ENCODE measurements at regions not wholly inside any gene's neighbourhood (a gene's known extent, or its start where the extent isn't known, plus 50 kb on each side); places are given as distances from the start of the nearest gene placed in this dataset.

DNA sequence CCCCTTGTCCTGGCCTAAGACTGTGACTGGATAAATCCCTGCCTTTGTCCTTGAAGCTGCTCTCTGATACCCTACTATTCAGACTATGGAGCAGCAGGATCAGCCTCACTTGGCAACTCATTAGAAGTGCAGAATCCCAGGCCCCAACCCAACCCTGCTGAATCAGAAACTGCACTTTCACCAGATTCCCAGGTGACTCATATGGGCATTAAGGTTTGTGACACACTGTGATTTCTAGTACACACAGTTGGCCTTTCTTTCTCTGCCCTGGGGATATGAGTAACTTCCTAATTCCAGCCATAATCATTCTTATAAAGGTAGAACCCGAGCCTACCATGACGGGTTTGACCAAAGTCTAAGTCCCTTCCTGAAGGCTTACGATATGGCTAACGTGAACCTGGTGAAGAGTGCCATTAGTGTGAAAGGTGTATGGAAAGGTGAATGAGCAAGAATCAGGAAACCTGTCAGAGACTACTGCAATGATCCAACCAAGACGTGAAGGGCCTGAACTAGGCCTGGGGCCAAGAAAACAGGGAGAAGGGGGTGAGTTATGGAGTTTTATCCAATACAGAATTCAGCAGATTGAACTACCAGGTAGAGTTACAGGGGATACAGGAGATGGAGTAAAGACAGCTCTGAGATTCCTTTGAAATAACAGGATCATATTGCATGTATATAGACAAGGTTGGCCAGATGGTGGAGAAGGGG, 533.0 kb downstream of the BNC2 start:
- Mint-ChIP-seq H3K27ac (no peak overlapping the region), H3K36me3 (no peaks in the 10 kb centered on the region), H3K4me1 (no peaks in the 10 kb centered on the region), H3K27me3 (ENCODE audit: low read depth) (no peaks in the 10 kb centered on the region), H3K4me3 (no peak overlapping the region), H3K9me3 (peaks cover 4% of the 10 kb centered on the region)
- CTCF ChIA-PET: no interaction called here
- no peak for DNase-seq (ENCODE audit: low spot score)
- ATAC-seq: no peak
- TF ChIP-seq, protein P1, sequence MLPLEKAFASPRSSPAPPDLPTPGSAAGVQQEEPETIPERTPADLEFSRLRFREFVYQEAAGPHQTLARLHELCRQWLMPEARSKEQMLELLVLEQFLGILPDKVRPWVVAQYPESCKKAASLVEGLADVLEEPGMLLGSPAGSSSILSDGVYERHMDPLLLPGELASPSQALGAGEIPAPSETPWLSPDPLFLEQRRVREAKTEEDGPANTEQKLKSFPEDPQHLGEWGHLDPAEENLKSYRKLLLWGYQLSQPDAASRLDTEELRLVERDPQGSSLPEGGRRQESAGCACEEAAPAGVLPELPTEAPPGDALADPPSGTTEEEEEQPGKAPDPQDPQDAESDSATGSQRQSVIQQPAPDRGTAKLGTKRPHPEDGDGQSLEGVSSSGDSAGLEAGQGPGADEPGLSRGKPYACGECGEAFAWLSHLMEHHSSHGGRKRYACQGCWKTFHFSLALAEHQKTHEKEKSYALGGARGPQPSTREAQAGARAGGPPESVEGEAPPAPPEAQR (CRISPR knock-in tag; IDR thresholded peaks at IDR 0.05): no peak
- no peak for TF ChIP-seq GRHL2 (CRISPR knock-in tag; IDR thresholded peaks at IDR 0.05; ENCODE audit: insufficient replicate concordance, severe bottlenecking)
- TF ChIP-seq, protein P2, sequence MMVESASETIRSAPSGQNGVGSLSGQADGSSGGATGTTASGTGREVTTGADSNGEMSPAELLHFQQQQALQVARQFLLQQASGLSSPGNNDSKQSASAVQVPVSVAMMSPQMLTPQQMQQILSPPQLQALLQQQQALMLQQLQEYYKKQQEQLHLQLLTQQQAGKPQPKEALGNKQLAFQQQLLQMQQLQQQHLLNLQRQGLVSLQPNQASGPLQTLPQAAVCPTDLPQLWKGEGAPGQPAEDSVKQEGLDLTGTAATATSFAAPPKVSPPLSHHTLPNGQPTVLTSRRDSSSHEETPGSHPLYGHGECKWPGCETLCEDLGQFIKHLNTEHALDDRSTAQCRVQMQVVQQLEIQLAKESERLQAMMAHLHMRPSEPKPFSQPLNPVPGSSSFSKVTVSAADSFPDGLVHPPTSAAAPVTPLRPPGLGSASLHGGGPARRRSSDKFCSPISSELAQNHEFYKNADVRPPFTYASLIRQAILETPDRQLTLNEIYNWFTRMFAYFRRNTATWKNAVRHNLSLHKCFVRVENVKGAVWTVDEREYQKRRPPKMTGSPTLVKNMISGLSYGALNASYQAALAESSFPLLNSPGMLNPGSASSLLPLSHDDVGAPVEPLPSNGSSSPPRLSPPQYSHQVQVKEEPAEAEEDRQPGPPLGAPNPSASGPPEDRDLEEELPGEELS (CRISPR knock-in tag; IDR thresholded peaks at IDR 0.05): no peak
- TF ChIP-seq SP1 (CRISPR knock-in tag; conservative IDR thresholded peaks at IDR 0.05): no peak
- TF ChIP-seq ZNF219 (CRISPR knock-in tag; IDR thresholded peaks at IDR 0.05; ENCODE audit: borderline replicate concordance): no peak
- no peak for TF ChIP-seq NFE2L1 (CRISPR knock-in tag; IDR thresholded peaks at IDR 0.05)
- TF ChIP-seq, protein P3, sequence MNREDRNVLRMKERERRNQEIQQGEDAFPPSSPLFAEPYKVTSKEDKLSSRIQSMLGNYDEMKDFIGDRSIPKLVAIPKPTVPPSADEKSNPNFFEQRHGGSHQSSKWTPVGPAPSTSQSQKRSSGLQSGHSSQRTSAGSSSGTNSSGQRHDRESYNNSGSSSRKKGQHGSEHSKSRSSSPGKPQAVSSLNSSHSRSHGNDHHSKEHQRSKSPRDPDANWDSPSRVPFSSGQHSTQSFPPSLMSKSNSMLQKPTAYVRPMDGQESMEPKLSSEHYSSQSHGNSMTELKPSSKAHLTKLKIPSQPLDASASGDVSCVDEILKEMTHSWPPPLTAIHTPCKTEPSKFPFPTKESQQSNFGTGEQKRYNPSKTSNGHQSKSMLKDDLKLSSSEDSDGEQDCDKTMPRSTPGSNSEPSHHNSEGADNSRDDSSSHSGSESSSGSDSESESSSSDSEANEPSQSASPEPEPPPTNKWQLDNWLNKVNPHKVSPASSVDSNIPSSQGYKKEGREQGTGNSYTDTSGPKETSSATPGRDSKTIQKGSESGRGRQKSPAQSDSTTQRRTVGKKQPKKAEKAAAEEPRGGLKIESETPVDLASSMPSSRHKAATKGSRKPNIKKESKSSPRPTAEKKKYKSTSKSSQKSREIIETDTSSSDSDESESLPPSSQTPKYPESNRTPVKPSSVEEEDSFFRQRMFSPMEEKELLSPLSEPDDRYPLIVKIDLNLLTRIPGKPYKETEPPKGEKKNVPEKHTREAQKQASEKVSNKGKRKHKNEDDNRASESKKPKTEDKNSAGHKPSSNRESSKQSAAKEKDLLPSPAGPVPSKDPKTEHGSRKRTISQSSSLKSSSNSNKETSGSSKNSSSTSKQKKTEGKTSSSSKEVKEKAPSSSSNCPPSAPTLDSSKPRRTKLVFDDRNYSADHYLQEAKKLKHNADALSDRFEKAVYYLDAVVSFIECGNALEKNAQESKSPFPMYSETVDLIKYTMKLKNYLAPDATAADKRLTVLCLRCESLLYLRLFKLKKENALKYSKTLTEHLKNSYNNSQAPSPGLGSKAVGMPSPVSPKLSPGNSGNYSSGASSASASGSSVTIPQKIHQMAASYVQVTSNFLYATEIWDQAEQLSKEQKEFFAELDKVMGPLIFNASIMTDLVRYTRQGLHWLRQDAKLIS (CRISPR knock-in tag; IDR thresholded peaks at IDR 0.05; ENCODE audit: borderline replicate concordance): no peak
- no peak for TF ChIP-seq ZNF317 (CRISPR knock-in tag; IDR thresholded peaks at IDR 0.05; ENCODE audit: borderline replicate concordance, low read depth)
- TF ChIP-seq, protein P4, sequence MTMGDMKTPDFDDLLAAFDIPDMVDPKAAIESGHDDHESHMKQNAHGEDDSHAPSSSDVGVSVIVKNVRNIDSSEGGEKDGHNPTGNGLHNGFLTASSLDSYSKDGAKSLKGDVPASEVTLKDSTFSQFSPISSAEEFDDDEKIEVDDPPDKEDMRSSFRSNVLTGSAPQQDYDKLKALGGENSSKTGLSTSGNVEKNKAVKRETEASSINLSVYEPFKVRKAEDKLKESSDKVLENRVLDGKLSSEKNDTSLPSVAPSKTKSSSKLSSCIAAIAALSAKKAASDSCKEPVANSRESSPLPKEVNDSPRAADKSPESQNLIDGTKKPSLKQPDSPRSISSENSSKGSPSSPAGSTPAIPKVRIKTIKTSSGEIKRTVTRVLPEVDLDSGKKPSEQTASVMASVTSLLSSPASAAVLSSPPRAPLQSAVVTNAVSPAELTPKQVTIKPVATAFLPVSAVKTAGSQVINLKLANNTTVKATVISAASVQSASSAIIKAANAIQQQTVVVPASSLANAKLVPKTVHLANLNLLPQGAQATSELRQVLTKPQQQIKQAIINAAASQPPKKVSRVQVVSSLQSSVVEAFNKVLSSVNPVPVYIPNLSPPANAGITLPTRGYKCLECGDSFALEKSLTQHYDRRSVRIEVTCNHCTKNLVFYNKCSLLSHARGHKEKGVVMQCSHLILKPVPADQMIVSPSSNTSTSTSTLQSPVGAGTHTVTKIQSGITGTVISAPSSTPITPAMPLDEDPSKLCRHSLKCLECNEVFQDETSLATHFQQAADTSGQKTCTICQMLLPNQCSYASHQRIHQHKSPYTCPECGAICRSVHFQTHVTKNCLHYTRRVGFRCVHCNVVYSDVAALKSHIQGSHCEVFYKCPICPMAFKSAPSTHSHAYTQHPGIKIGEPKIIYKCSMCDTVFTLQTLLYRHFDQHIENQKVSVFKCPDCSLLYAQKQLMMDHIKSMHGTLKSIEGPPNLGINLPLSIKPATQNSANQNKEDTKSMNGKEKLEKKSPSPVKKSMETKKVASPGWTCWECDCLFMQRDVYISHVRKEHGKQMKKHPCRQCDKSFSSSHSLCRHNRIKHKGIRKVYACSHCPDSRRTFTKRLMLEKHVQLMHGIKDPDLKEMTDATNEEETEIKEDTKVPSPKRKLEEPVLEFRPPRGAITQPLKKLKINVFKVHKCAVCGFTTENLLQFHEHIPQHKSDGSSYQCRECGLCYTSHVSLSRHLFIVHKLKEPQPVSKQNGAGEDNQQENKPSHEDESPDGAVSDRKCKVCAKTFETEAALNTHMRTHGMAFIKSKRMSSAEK (CRISPR knock-in tag; IDR thresholded peaks at IDR 0.05; ENCODE audit: borderline replicate concordance): no peak
- TF ChIP-seq, protein P5, sequence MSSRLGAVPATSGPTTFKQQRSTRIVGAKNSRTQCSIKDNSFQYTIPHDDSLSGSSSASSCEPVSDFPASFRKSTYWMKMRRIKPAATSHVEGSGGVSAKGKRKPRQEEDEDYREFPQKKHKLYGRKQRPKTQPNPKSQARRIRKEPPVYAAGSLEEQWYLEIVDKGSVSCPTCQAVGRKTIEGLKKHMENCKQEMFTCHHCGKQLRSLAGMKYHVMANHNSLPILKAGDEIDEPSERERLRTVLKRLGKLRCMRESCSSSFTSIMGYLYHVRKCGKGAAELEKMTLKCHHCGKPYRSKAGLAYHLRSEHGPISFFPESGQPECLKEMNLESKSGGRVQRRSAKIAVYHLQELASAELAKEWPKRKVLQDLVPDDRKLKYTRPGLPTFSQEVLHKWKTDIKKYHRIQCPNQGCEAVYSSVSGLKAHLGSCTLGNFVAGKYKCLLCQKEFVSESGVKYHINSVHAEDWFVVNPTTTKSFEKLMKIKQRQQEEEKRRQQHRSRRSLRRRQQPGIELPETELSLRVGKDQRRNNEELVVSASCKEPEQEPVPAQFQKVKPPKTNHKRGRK (CRISPR knock-in tag; IDR thresholded peaks at IDR 0.05; ENCODE audit: borderline replicate concordance): no peak
- POLR2A ChIA-PET: no interaction called here

DNA sequence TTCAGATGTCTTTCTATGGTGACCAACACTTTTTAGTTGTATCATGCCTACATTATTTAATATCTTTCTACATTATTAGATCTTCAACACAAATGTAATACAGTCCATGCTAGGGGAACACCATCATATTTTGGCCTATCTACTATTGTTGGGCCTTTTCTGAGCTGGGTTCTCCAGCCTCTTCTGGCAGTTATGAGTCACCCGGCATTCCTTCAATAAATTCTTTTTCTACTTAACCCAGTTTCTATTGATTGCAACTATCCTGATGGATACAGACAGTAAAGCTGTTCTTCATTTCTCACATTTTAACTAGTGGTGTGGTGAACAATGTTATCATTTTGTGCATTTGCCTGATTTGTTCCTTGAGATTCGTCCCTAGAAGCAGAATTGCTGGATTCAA, 529.3 kb downstream of the BNC2 start:
- Mint-ChIP-seq H3K36me3 (no peaks in the 10 kb centered on the region), H3K4me1 (peaks cover 6% of the 10 kb centered on the region), H3K4me3 (no peak overlapping the region), H3K27me3 (ENCODE audit: low read depth) (no peaks in the 10 kb centered on the region), H3K27ac (no peak overlapping the region), H3K9me3 (peaks cover under 1% of the 10 kb centered on the region)
- ChIA-PET POLR2A (no interaction called here), CTCF (no interaction called here)
- no peak for ATAC-seq
- DNase-seq (ENCODE audit: low spot score): no peak
- TF ChIP-seq ZNF232 (CRISPR knock-in tag; IDR thresholded peaks at IDR 0.05): no peak
- TF ChIP-seq, protein P6, sequence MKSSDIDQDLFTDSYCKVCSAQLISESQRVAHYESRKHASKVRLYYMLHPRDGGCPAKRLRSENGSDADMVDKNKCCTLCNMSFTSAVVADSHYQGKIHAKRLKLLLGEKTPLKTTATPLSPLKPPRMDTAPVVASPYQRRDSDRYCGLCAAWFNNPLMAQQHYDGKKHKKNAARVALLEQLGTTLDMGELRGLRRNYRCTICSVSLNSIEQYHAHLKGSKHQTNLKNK (CRISPR knock-in tag; IDR thresholded peaks at IDR 0.05): no peak
- TF ChIP-seq OVOL2 (CRISPR knock-in tag; IDR thresholded peaks at IDR 0.05; ENCODE audit: borderline replicate concordance): no peak
- TF ChIP-seq, protein P7, sequence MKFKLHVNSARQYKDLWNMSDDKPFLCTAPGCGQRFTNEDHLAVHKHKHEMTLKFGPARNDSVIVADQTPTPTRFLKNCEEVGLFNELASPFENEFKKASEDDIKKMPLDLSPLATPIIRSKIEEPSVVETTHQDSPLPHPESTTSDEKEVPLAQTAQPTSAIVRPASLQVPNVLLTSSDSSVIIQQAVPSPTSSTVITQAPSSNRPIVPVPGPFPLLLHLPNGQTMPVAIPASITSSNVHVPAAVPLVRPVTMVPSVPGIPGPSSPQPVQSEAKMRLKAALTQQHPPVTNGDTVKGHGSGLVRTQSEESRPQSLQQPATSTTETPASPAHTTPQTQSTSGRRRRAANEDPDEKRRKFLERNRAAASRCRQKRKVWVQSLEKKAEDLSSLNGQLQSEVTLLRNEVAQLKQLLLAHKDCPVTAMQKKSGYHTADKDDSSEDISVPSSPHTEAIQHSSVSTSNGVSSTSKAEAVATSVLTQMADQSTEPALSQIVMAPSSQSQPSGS (CRISPR knock-in tag; IDR thresholded peaks at IDR 0.05; ENCODE audit: borderline replicate concordance, low read depth): no peak
- TF ChIP-seq, protein P8, sequence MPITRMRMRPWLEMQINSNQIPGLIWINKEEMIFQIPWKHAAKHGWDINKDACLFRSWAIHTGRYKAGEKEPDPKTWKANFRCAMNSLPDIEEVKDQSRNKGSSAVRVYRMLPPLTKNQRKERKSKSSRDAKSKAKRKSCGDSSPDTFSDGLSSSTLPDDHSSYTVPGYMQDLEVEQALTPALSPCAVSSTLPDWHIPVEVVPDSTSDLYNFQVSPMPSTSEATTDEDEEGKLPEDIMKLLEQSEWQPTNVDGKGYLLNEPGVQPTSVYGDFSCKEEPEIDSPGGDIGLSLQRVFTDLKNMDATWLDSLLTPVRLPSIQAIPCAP (CRISPR knock-in tag; IDR thresholded peaks at IDR 0.05): no peak
